ENCODE measurements at regions not wholly inside any gene's neighbourhood (a gene's known extent, or its start where the extent isn't known, plus 50 kb on each side); places are given as distances from the start of the nearest gene placed in this dataset.

GRCh38 chr4:136281307-136281706 lies 1251.0 kb downstream of the PCDH18 start:
- Histone ChIP-seq H3K27ac (ENCODE audit: low read length) (no peak overlapping the region), H3K27me3 (ENCODE audit: low read length) (no peaks in the 10 kb centered on the region), H3K79me2 (ENCODE audit: low read length) (no peaks in the 10 kb centered on the region), H3K4me3 (ENCODE audit: low read length) (no peak overlapping the region), H3K9ac (ENCODE audit: low read length) (no peak overlapping the region), H4K20me1 (ENCODE audit: insufficient read depth, low read depth, low read length) (no peaks in the 10 kb centered on the region), H3K4me1 (ENCODE audit: low read length) (no peaks in the 10 kb centered on the region), H3K9me3 (ENCODE audit: low read length) (peaks cover 50% of the 10 kb centered on the region), H3K36me3 (ENCODE audit: insufficient read depth, low read length) (no peaks in the 10 kb centered on the region), H3K9me2 (replicated peaks; ENCODE audit: insufficient read depth, low read length) (no peaks in the 10 kb centered on the region), H2AFZ (ENCODE audit: low read length) (no peak overlapping the region), H3K4me2 (ENCODE audit: low read depth, low read length, poor library complexity, severe bottlenecking) (no peak overlapping the region)
- DNase-seq: no peak

- Histone ChIP-seq H3K9me3 (ENCODE audit: low read length) (peaks cover 30% of the 10 kb centered on the region), H3K9ac (ENCODE audit: low read length) (no peak overlapping the region), H3K4me1 (ENCODE audit: low read length) (no peaks in the 10 kb centered on the region), H3K4me3 (ENCODE audit: low read length) (no peak overlapping the region), H3K36me3 (ENCODE audit: insufficient read depth, low read length) (no peaks in the 10 kb centered on the region), H3K27ac (ENCODE audit: low read length) (no peak overlapping the region), H4K20me1 (ENCODE audit: insufficient read depth, low read depth, low read length) (no peaks in the 10 kb centered on the region), H3K79me2 (ENCODE audit: low read length) (no peaks in the 10 kb centered on the region), H2AFZ (ENCODE audit: low read length) (no peak overlapping the region), H3K9me2 (replicated peaks; ENCODE audit: insufficient read depth, low read length) (no peaks in the 10 kb centered on the region), H3K4me2 (ENCODE audit: low read depth, low read length, poor library complexity, severe bottlenecking) (no peak overlapping the region), H3K27me3 (ENCODE audit: low read length) (no peaks in the 10 kb centered on the region)
- DNase-seq: no peak
Observed at GRCh38 chr4:136277741-136278140, 1254.6 kb downstream of the PCDH18 start.

GRCh38 chr4:136246876-136247275 lies 1285.4 kb downstream of the PCDH18 start:
- Histone ChIP-seq H2AFZ (ENCODE audit: low read length) (no peak overlapping the region), H4K20me1 (ENCODE audit: insufficient read depth, low read depth, low read length) (no peaks in the 10 kb centered on the region), H3K36me3 (ENCODE audit: insufficient read depth, low read length) (no peaks in the 10 kb centered on the region), H3K4me2 (ENCODE audit: low read depth, low read length, poor library complexity, severe bottlenecking) (no peak overlapping the region), H3K27ac (ENCODE audit: low read length) (no peak overlapping the region), H3K9ac (ENCODE audit: low read length) (no peak overlapping the region), H3K4me3 (ENCODE audit: low read length) (no peak overlapping the region), H3K4me1 (ENCODE audit: low read length) (no peaks in the 10 kb centered on the region), H3K9me3 (ENCODE audit: low read length) (peaks cover 15% of the 10 kb centered on the region), H3K27me3 (ENCODE audit: low read length) (no peaks in the 10 kb centered on the region), H3K9me2 (replicated peaks; ENCODE audit: insufficient read depth, low read length) (no peaks in the 10 kb centered on the region), H3K79me2 (ENCODE audit: low read length) (no peaks in the 10 kb centered on the region)
- DNase-seq: no peak

GRCh38 chr4:136241221-136241986 lies 1290.9 kb downstream of the PCDH18 start:
- Histone ChIP-seq H3K27me3 (ENCODE audit: low read length) (no peaks in the 10 kb centered on the region), H3K79me2 (ENCODE audit: low read length) (no peaks in the 10 kb centered on the region), H4K20me1 (ENCODE audit: insufficient read depth, low read depth, low read length) (no peaks in the 10 kb centered on the region), H3K4me2 (ENCODE audit: low read depth, low read length, poor library complexity, severe bottlenecking) (no peak overlapping the region), H3K36me3 (ENCODE audit: insufficient read depth, low read length) (no peaks in the 10 kb centered on the region), H3K9ac (ENCODE audit: low read length) (no peak overlapping the region), H2AFZ (ENCODE audit: low read length) (no peak overlapping the region), H3K9me2 (replicated peaks; ENCODE audit: insufficient read depth, low read length) (no peaks in the 10 kb centered on the region), H3K27ac (ENCODE audit: low read length) (no peak overlapping the region), H3K4me3 (ENCODE audit: low read length) (no peak overlapping the region), H3K9me3 (ENCODE audit: low read length) (peaks cover 24% of the 10 kb centered on the region), H3K4me1 (ENCODE audit: low read length) (no peaks in the 10 kb centered on the region)
- DNase-seq: no peak

- Histone ChIP-seq H3K9me3 (ENCODE audit: low read length) (no peaks in the 10 kb centered on the region; the same call in 1 of the 2 replicates), H4K20me1 (ENCODE audit: insufficient read depth, low read depth, low read length) (no peaks in the 10 kb centered on the region), H2AFZ (ENCODE audit: low read length) (no peak overlapping the region), H3K36me3 (ENCODE audit: insufficient read depth, low read length) (no peaks in the 10 kb centered on the region), H3K27ac (ENCODE audit: low read length) (no peak overlapping the region), H3K4me2 (ENCODE audit: low read depth, low read length, poor library complexity, severe bottlenecking) (no peak overlapping the region), H3K9me2 (replicated peaks; ENCODE audit: insufficient read depth, low read length) (no peaks in the 10 kb centered on the region), H3K27me3 (ENCODE audit: low read length) (no peaks in the 10 kb centered on the region), H3K79me2 (ENCODE audit: low read length) (no peaks in the 10 kb centered on the region), H3K4me1 (ENCODE audit: low read length) (no peaks in the 10 kb centered on the region), H3K4me3 (ENCODE audit: low read length) (no peak overlapping the region), H3K9ac (ENCODE audit: low read length) (no peak overlapping the region)
- DNase-seq: no peak
Observed at GRCh38 chr4:136227315-136227714, 1305.0 kb downstream of the PCDH18 start.

GRCh38 chr4:136219592-136220125 lies 1312.6 kb downstream of the PCDH18 start:
- no peak for DNase-seq
- Histone ChIP-seq H4K20me1 (ENCODE audit: insufficient read depth, low read depth, low read length) (no peaks in the 10 kb centered on the region), H3K4me3 (ENCODE audit: low read length) (no peak overlapping the region), H3K27me3 (ENCODE audit: low read length) (no peaks in the 10 kb centered on the region), H3K79me2 (ENCODE audit: low read length) (no peaks in the 10 kb centered on the region), H3K9me3 (ENCODE audit: low read length) (peaks cover 39% of the 10 kb centered on the region), H3K4me1 (ENCODE audit: low read length) (no peaks in the 10 kb centered on the region), H3K36me3 (ENCODE audit: insufficient read depth, low read length) (no peaks in the 10 kb centered on the region), H3K9ac (ENCODE audit: low read length) (no peak overlapping the region), H3K9me2 (replicated peaks; ENCODE audit: insufficient read depth, low read length) (no peaks in the 10 kb centered on the region), H3K27ac (ENCODE audit: low read length) (no peak overlapping the region), H3K4me2 (ENCODE audit: low read depth, low read length, poor library complexity, severe bottlenecking) (no peak overlapping the region), H2AFZ (ENCODE audit: low read length) (no peak overlapping the region)

- no peaks in the 10 kb centered on the region for H4K20me1 ChIP-seq (ENCODE audit: insufficient read depth, low read depth, low read length)
- no peaks in the 10 kb centered on the region for H3K36me3 ChIP-seq (ENCODE audit: insufficient read depth, low read length)
- H3K27me3 ChIP-seq (ENCODE audit: low read length): no peaks in the 10 kb centered on the region
- H3K4me2 ChIP-seq (ENCODE audit: low read depth, low read length, poor library complexity, severe bottlenecking): no peak overlapping the region
- no peak overlapping the region for H2AFZ ChIP-seq (ENCODE audit: low read length)
- peaks cover 20% of the 10 kb centered on the region for H3K9me3 ChIP-seq (ENCODE audit: low read length)
- no peaks in the 10 kb centered on the region for H3K9me2 ChIP-seq (replicated peaks; ENCODE audit: insufficient read depth, low read length)
- no peaks in the 10 kb centered on the region for H3K79me2 ChIP-seq (ENCODE audit: low read length)
- H3K4me3 ChIP-seq (ENCODE audit: low read length): no peak overlapping the region
- H3K4me1 ChIP-seq (ENCODE audit: low read length): no peaks in the 10 kb centered on the region
- no peak for DNase-seq
- no peak overlapping the region for H3K9ac ChIP-seq (ENCODE audit: low read length)
- no peak overlapping the region for H3K27ac ChIP-seq (ENCODE audit: low read length)
Observed at GRCh38 chr4:136203199-136203598, 1329.1 kb downstream of the PCDH18 start.

- Histone ChIP-seq H3K9ac (ENCODE audit: low read length) (no peak overlapping the region), H3K79me2 (ENCODE audit: low read length) (no peaks in the 10 kb centered on the region)
Observed at GRCh38 chr4:136198358-136198757, 1333.9 kb downstream of the PCDH18 start.

More at GRCh38 chr4:136198358-136198757, 1333.9 kb downstream of the PCDH18 start:
- peaks cover 20% of the 10 kb centered on the region; the same call in 1 of the 2 replicates for H3K9me3 ChIP-seq (ENCODE audit: low read length)
- DNase-seq: no peak
- H3K4me3 ChIP-seq (ENCODE audit: low read length): no peak overlapping the region
- H3K36me3 ChIP-seq (ENCODE audit: insufficient read depth, low read length): no peaks in the 10 kb centered on the region
- H3K27me3 ChIP-seq (ENCODE audit: low read length): no peaks in the 10 kb centered on the region
- no peaks in the 10 kb centered on the region for H3K4me1 ChIP-seq (ENCODE audit: low read length)
- H3K4me2 ChIP-seq (ENCODE audit: low read depth, low read length, poor library complexity, severe bottlenecking): no peak overlapping the region
- no peak overlapping the region for H2AFZ ChIP-seq (ENCODE audit: low read length)
- H4K20me1 ChIP-seq (ENCODE audit: insufficient read depth, low read depth, low read length): no peaks in the 10 kb centered on the region
- H3K27ac ChIP-seq (ENCODE audit: low read length): no peak overlapping the region
- no peaks in the 10 kb centered on the region for H3K9me2 ChIP-seq (replicated peaks; ENCODE audit: insufficient read depth, low read length)
